Stimulated activated CD8-positive, alpha-beta memory T cell treated with anti-CD3 and anti-CD28 coated beads, Interleukin-4, amount 100 ng/mL, for 1 hour (primary cell): ENCODE measurements at regions not wholly inside any gene's neighbourhood (a gene's known extent, or its start where the extent isn't known, plus 50 kb on each side); places are given as distances from the start of the nearest gene placed in this dataset.

Source experiments
- DNase-seq, 2 donors: peaks; one replicate each; pipeline ENCODE4 v3.0.0-alpha.2; 2020; ENCODE audit warnings: low read depth in 2 of 2, low spot score in 1 of 2

DNA sequence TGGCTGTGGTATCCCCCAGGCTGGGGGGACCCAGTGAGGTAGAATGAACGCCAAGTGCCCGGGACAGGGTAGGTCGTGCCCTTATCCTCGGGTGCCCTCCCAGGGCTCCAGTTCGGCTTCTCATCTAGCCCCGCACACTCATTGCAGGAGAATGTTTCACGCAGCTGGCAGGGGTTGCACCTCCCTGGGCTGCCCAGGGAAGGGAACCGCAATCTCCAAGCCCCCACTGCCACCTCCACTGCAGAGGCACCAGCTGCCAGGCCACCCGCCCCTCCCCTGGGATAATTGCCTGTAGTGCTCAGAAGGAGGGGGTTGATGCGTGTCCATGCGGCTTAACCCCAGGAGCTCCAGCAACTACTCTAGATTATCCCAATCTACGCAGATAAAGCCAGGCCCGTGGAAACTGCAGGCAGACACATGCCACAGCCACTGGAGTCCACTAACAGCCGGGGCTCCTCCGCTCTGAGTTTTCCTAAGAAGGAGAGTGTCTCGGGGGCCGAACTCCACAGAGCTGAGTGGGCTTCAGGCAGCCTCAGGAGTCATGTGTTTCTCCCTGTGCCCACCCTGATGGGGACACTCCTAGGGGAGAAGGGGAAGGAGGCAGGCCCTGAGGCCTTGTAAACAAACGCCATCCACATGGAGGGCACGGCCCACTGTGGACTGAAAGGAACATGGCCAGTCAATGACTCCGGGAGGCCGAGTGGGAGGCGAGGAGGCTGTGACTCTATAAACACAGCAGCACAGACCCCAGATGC, 137.2 kb upstream of the IQSEC1 start:
- no peak for DNase-seq

DNA sequence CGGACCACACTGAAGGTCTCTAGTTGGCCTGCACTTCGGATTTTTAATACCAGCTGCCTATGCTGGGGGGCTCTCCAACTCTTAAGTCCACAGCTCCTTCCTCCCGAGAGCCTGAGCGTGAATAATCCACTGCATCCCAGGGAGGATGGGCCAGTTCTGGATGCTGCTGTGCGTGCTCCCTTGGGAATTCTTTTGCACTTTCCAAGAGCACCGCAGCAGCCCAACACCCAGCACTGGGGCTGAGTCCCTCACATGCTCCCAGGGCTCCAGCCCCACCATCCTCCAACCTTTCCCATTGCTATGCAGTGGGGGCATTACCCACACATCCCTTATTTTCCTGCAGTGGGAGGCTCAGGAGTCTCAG, 136.4 kb upstream of the IQSEC1 start:
- DNase-seq, result no peak

DNA sequence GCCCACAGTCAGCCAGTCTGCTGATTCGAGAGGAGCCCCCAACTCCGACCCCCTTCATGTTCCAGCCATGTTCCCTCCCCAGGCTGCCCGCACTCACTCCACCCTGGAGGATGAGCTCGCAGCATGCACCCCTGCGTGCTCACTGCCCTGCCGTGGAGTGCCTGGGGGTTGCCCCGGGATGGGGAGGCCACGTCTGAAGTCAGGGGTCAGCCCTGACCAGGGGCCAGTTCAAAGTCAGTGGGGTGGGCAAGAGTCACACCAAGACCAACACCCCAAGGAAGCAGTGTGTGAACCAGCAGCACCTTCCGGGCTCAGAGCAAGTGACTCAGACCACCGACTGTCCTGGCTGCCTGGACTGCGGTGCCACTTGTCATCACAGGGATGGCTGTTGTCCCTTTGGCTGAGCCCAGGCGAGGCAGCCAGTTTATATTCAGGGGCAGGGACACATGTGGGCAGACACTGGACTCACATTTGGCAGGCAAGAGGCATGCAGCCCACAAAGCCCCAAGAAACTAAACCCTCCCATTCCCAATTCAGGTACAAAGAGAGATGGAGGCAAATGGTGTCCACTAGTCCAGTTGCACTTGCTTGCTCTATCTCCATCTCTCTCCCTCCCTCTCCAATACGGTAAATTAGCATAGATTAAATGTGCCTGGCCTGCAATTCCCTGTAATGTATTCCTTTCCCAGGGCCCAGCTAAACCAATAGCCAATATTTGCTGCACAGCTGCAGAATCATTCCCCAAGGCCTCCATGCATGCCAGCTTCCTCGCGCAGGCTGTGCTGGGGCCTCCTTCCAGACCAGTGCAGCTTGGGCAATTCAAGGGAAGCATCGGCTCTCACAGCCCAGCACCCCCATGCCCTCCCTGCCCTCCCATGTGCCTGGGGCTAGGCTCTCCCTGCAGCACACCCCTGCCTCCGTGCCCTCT, 135.7 kb upstream of the IQSEC1 start:
- DNase-seq, result no peak

DNA sequence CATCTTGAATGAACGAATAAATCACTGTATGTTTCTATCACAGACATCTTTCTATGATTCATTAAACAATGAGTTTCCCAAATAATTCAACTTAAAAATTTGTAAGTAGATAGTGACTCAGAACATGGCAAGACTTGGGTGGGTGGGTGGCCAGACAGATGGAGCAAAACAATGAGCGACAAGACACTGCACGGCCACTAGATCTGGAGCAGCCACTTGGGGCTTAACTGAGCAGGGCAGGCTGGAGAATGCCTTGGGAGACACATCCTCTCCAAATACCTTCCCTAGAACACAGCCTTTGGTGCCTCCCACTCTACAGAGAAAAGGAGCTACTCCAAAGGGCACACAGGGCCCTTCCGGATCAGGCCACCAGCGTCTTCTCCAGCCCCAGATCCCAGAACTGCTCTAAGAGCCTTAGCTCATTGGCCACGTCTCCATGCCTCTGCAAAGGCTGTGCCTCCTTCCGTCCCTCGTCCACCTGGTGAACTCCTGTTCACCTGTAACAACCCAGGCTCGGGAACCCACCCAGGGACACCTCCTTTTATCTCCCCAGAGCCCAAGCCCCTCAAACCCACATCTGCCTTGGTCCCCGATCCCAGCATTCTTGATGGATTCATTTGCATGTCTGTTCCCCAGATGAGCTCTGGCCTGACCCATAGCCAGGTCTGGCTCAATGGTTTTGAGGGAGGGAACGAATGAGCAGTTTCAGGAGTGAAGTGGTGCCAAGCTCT, 134.9 kb upstream of the IQSEC1 start:
- DNase-seq, result no peak

DNA sequence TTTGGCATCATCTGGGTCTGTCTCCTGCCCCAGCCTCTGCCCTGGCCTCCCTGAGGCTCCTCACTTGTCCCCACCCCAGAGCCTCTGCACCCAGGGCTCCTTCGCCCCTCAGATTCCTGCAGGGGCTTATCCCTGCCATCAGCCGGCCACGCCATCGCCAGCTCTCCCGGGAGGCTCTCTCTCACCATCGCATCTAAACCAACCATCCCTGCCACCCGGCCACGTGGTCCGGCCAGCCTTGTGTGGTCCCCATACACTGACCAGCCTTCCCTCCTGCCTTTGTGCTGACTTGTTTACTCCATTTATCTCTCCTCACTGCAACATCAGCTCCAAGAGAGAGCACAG, 134.3 kb upstream of the IQSEC1 start:
- DNase-seq, result no peak

DNA sequence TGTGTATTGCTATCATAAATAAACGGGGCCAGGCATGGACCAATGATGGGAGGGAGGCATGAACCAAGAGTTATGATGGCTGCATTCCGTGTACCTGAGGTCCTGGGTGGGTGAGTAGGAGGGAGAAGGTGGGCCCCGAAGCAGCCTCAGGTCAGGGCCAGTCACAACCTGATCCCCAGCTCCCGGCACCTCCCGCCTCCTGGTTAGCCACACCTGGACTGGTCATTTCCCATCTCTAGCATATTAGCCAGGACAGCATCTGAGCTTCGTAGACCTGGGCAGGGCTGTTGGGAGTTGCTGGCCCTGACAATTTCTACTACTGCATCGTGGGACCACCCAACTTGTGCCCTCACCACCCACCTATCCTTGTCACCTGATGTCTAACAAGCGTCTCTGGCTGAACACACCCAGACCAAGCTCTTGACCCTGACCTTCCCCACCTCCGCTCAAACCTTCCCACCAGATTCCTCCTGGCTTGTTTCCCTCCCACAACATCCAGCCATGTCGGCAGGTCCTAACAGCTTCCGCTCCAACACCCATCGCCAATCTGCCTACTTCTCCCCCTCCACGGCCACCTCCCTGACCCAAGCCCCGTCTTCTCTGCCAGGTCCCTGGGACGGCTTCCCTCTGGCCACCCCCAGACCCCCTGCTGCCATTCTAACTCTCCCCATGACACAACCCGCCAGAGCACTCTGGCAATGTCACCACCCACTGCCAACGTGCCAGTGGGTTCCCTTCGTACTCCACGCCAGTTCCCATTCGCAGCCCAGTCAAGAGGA, 133.8 kb upstream of the IQSEC1 start:
- no peak for DNase-seq

DNA sequence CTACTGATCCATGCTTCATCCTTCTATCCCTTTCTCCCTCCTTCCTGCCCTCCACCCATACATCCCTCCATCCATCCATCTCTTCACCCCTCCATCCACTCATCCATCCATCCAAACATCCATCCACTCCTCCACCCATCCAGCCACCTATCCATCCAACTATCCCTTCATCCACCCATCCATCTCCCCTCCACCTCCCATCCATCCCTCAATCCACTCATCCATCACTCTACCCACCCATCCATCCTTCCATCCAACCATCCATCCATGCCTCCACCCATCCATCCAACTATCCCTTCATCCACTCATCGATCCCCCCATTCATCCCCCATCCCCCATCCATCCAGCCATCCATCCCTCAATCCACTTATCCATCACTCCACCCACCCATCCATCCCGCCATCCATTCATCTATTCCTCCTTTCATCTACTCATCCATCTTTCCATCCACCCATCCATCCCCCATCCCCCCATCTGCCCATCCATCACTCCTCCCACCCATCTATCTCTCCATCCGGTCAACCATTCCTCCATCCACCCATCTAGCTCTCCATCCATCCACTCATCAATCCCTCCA, 132.4 kb upstream of the IQSEC1 start:
- no peak for DNase-seq

DNA sequence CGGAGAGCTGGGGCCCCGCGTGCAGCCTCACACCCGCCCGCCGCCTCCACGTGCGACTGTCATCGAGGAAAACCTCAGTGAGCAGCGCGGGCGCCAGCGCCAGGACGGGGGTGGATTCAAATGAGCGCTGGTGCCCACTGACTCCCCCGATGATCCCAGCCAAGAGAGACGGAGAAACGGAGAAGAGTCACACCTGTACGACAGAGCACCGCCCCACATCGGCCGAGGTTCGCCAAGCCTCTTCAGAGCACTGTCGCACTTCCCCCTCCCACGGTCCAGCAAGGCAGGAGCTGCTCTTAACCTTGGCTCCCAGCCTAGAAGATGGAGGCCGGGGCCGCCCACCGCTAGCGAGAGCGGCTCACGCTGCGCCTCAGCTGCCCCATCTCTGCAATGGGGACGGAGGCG, 130.9 kb upstream of the IQSEC1 start:
- no peak for DNase-seq

DNA sequence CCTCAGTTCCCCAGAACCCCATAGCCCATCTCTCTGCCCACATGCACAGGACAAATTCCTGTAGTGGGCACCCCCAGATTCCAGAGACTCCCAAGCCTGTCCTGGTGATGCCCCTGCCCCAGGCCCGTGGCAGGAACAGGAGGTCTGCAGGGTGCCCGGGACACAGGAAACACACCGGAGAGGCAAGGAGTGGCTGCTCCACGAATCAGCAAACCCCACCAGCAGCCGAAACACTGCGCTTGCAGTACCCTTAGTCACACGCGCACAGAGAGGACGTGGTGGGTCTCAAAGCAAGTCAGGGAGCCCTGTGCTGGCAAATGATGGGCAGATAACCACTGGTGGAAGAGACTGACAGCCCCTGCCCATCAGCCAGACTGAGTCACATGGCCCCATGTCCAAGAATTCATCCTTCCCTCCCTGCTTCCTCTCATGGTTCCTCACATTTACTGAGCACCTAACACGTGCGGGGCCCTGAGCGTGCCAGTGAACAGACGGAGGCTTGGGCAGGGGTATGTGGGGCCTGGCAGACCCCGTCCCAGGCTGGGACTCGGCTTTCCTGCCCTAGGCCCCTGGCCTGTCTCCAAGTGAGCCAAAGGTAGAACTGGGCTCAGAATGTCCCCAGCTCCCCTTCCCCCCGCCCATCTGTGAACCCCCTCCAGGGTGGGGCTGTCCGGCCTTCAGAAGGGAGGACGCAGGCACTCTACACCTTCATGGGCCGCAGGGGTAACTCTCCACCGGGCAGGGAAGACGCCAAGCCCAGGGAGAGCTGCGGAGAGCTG, 130.4 kb upstream of the IQSEC1 start:
- DNase-seq, result no peak

DNA sequence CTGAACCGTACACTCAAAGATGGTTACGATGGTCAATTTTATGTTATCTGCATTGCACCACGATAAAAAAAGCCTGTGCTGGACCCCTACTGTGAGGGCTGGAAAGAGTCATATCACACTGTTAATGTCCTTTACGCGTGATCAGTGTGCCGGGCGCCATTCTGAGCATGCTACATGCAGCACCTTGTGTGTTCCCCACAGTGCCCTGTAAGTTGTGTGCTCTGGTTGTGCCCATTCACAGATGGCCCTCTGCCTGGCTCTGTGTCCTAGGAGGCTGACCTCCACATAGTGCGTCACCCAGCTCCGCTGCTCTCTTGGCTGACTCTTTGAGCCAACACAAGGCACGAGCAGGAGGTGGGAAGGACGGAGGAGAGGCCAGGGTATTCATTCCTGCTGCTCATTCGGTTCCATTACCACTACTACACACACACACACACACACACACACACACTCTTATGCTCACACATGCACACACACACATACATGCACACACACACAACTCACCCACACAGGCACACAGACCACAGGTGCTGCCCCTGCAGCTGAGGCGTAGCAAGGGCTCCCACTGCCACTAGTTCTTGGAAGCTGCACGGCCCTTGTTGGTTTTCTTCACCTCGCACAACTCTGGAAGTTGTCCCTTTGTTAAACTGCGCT, 129.6 kb upstream of the IQSEC1 start:
- no peak for DNase-seq

DNA sequence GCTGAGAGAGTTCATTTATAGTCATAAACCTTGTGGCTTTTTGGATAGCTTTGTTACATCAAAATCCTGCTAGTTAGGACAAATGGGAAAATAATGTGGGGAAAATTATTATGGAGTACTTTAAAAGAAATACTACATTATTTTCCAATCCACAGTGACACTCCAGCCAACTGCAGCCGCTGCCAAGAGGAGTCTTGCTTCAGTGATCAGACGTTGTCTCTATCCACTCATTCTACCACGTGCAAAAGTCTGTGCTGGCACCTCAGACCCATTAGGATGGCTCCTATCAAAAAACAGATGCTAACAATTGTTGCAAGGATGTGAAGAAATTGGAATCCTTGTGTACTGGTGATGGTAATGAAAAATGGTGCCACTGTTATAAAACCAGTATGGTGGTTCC, 128.6 kb upstream of the IQSEC1 start:
- DNase-seq, result no peak

DNA sequence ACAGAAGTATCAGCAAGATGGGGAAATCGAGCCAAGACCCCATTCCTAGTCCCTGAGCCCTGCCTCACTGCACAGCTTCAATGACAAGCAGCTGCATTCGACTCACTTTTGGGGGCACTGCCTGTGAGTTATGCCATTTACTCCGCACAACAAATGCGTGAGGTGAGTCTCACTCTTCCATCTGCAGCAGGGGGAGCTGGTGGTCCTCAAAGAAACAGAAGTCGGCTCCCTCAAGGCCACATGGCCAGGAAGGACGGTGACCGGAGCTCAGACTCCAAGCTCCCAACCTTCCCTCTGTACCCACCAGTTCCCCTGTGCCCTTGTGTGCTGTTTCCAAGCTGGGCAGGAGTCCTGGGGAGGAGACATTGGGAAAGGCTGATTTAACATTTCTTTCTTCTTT, 127.7 kb upstream of the IQSEC1 start:
- DNase-seq, result no peak

DNA sequence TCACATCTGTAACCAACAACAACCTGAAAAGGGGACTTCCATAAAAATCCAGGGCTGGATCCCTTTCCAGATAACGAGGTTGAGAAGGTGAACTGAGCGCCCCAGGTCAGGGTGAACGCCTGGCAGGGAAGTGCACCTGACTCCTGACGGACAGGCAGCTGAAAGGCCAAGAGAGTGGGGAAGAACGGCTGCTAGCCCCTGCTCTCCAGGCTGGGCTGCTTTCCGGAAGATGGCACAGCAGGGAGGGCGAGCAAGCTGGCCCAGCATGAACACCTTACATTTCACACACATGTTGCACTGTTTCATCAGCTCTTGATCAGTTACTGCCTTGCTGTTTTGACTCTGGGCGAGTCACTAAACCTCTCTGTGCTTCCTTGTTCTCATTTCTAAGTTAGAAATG, 127.2 kb upstream of the IQSEC1 start:
- DNase-seq, result no peak

DNA sequence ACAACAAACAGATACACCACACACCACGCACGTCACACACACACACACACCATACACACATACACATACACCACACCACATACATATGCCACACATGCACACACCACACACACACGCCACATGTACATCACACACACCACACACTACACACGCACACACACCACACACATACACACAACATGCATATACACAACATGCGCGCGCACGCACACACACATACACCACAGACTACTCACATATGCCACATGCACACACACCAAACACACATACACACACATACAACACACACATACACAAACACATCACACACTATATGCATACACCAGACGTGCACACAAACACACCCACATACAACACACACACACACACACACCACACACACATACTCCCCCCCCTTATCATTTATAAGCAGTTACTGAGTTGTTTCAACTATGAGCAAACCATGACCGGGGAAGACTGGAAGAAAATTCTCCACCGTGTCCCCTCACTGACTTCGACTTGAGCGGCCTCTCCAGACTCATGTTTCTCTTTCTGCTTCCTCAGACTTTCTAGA, 126.7 kb upstream of the IQSEC1 start:
- no peak for DNase-seq

DNA sequence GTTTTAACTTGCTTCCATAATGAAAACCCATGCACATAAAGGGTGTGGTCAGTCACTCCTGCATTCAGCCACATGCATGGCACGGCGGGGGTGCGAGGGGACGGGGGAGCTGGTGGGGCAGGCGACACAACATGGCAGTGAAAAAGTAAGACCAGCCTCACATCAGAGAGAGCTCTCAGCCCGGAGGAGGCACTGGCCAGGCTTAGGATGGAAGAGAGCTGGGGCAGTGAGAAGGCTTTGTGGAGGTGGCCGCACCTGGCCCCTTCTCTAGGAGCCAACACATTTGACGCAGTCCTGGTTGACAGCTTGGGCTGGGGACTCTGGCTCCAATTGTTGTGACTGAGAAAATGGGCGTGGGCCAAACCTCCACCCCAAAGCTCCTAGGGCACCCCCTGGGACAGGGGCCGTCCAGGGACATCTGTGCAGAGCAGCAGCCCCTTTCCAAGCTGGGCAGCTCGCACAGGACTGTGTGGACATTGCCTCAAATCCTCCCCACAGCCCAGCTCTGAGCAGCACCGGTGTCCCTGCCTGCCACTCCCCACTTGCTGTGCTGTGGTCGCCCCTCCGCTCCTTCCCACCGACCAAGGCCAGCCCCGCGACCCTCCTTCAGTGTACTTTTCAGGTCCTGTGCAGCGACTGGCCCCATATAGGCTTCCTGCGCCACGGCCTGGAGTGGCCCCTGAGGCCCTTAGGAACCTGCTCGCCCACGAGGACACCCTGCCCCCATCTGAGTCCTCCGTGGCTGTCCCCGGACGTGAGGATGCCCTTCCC, 126.0 kb upstream of the IQSEC1 start:
- no peak for DNase-seq

DNA sequence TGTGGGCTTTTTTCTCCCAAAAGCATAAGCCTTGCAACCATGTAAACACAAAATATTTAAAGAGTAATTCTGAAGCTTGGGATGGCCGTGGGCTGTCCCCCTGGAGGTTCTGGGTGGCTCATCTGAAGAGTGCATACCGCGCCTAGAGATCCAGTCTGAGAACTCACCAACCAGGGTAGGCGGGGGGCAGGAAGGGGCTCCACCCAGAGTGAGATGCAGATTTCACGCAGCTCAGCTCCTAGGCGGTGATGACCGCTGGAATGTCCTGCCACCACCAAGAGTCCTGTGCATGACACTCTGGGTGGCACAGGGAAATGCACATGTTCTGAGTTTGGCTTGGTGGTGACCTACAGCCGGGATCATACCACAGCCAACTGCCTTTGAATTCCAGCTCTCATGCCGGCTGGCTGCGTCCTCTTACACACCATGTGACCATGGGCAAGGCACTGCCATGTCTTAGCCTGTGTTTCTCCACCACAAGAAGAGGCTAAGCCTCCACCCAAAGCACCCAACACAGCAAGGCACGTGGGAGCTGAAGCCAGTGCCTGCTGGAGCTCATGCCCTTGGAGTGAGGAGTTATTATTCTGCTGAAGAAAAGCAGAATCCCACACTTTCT, 125.1 kb upstream of the IQSEC1 start:
- no peak for DNase-seq

DNA sequence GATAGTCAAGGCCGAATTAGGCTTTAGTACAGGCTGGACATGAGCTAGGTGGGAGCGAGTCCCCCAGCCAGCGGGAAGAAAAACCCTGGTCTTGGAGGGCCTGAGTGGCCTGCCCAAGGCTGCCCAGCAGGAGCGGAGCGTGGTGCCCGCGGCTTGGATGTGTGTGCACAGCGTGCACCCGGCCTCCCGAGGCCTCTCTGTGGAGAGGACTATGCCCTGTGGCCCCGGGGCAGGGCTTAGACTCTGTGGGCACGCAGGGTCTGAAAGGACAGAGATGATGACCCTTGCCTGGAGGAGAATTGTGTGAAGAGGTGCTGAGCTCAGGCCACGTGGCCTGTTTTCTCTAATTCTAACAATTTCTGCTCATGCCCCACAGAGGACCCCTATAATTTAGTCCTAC, 124.6 kb upstream of the IQSEC1 start:
- DNase-seq, result no peak

DNA sequence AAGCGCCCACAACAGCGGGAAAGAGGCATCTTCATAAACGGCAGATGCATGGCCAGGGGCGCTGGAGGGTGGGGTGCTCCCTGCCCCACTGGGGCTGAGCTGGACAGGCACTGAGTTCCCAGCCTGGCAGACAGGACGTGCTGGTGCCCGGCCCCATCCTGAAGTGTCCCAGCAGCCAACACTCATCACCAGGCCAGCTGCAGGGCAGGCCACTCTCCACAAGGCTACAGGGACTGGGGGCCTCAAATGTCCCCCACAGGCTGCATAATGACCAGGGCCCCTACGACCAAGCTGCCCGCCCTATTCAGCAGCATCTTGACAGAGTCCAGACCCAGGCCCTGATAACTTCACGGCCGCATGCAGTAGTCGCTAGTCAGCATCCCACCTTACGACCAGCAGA, 124.1 kb upstream of the IQSEC1 start:
- DNase-seq, result no peak
